Esophagus muscularis mucosa (tissue), 3 donors: ENCODE measurements at regions not wholly inside any gene's neighbourhood (a gene's known extent, or its start where the extent isn't known, plus 50 kb on each side); places are given as distances from the start of the nearest gene placed in this dataset.

Experiments used
- POLR2A ChIP-seq: fragments of 450-650 bp; IDR thresholded peaks from one replicate; pipeline ENCODE4 v1.6.1; 2017; ENCODE audit warnings: antibody characterized with exemption, moderate library complexity, mild to moderate bottlenecking, low read depth
- POLR2AphosphoS5 ChIP-seq, 2 donors: sonication (generic); formaldehyde crosslinking; IDR thresholded peaks; one replicate each; pipeline ENCODE4 v1.6.1; 2017; ENCODE audit warnings: antibody characterized with exemption in 2 of 2
- TF ChIP-seq, protein P1 (sequence below), 3 experiments: fragments of 200-600 bp in 2 of 3; fragments of 450-650 bp in 1 of 3; sonication (generic) in 2 of 3; IDR thresholded peaks; one replicate each; pipeline ENCODE4 v1.5.1; 2017 to 2019; ENCODE audit warnings: antibody characterized with exemption in 3 of 3, mild to moderate bottlenecking in 2 of 3, moderate library complexity in 1 of 3

- TF ChIP-seq POLR2A (no peak), POLR2AphosphoS5 (IDR thresholded peaks at IDR 0.05) (no peak)
- TF ChIP-seq, protein P1, sequence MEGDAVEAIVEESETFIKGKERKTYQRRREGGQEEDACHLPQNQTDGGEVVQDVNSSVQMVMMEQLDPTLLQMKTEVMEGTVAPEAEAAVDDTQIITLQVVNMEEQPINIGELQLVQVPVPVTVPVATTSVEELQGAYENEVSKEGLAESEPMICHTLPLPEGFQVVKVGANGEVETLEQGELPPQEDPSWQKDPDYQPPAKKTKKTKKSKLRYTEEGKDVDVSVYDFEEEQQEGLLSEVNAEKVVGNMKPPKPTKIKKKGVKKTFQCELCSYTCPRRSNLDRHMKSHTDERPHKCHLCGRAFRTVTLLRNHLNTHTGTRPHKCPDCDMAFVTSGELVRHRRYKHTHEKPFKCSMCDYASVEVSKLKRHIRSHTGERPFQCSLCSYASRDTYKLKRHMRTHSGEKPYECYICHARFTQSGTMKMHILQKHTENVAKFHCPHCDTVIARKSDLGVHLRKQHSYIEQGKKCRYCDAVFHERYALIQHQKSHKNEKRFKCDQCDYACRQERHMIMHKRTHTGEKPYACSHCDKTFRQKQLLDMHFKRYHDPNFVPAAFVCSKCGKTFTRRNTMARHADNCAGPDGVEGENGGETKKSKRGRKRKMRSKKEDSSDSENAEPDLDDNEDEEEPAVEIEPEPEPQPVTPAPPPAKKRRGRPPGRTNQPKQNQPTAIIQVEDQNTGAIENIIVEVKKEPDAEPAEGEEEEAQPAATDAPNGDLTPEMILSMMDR (IDR thresholded peaks at IDR 0.05) = no peak
Observed at GRCh38 chr4:152107736-152108500, 347.1 kb upstream of the GATB start.
